ENCODE measurements at regions not wholly inside any gene's neighbourhood (a gene's known extent, or its start where the extent isn't known, plus 50 kb on each side); places are given as distances from the start of the nearest gene placed in this dataset.
"Not testable (repeated sequence)": the region's sequence is repeated elsewhere in the genome, so short reads cannot be mapped to it uniquely, and the experiment has no call there.

GRCh38 chr3:174363256-174363655 is 495.9 kb upstream of the NAALADL2 start:
- no peak for TF ChIP-seq CTCF (IDR thresholded peaks at IDR 0.05; ENCODE audit: low read depth, low read length)
- DNase-seq (ENCODE audit: low read depth in 2 of 2) = peak; percentile 7 to 13
- H3K4me3 ChIP-seq (replicated peaks in 1 of 2; ENCODE audit: low read depth in 2 of 2, low read length in 2 of 2) = no peak overlapping the region

GRCh38 chr3:174365796-174366195 is 493.3 kb upstream of the NAALADL2 start:
- TF ChIP-seq CTCF (IDR thresholded peaks at IDR 0.05; ENCODE audit: low read depth, low read length) = no peak
- no peak for DNase-seq (ENCODE audit: low read depth in 2 of 2)
- no peak overlapping the region for H3K4me3 ChIP-seq (replicated peaks in 1 of 2; ENCODE audit: low read depth in 2 of 2, low read length in 2 of 2)

- DNase-seq (ENCODE audit: low read depth in 2 of 2); H3K4me3 ChIP-seq (replicated peaks in 1 of 2; ENCODE audit: low read depth in 2 of 2, low read length in 2 of 2): not testable (repeated sequence)
Measured at GRCh38 chr3:174366904-174367303, 492.2 kb upstream of the NAALADL2 start.

GRCh38 chr3:174376346-174376745 is 482.8 kb upstream of the NAALADL2 start:
- no peak overlapping the region for H3K4me3 ChIP-seq (replicated peaks in 1 of 2; ENCODE audit: low read depth in 2 of 2, low read length in 2 of 2)
- TF ChIP-seq CTCF (IDR thresholded peaks at IDR 0.05; ENCODE audit: low read depth, low read length) = no peak
- DNase-seq (ENCODE audit: low read depth in 2 of 2) = peak; percentile 20 to 28

GRCh38 chr3:174377096-174377495 is 482.0 kb upstream of the NAALADL2 start:
- no peak overlapping the region for H3K4me3 ChIP-seq (replicated peaks in 1 of 2; ENCODE audit: low read depth in 2 of 2, low read length in 2 of 2)
- no peak for DNase-seq (ENCODE audit: low read depth in 2 of 2)
- TF ChIP-seq CTCF (IDR thresholded peaks at IDR 0.05; ENCODE audit: low read depth, low read length) = no peak

- TF ChIP-seq CTCF (IDR thresholded peaks at IDR 0.05; ENCODE audit: low read depth, low read length) = no peak
- no peak for DNase-seq (ENCODE audit: low read depth in 2 of 2)
Measured at GRCh38 chr3:174377684-174378083, 481.4 kb upstream of the NAALADL2 start.

GRCh38 chr3:174382878-174383277 is 476.3 kb upstream of the NAALADL2 start:
- no peak for TF ChIP-seq CTCF (IDR thresholded peaks at IDR 0.05; ENCODE audit: low read depth, low read length)
- DNase-seq (ENCODE audit: low read depth in 2 of 2) = no peak
- H3K4me3 ChIP-seq (replicated peaks in 1 of 2; ENCODE audit: low read depth in 2 of 2, low read length in 2 of 2) = no peak overlapping the region

More at GRCh38 chr3:174377684-174378083, 481.4 kb upstream of the NAALADL2 start:
- H3K4me3 ChIP-seq (replicated peaks in 1 of 2; ENCODE audit: low read depth in 2 of 2, low read length in 2 of 2) = no peak overlapping the region
